ENCODE measurements at regions not wholly inside any gene's neighbourhood (a gene's known extent, or its start where the extent isn't known, plus 50 kb on each side); places are given as distances from the start of the nearest gene placed in this dataset.
A peak's percentile ranks its signal among the peaks of the same experiment; 100 is the strongest.
"Not testable (repeated sequence)": the region's sequence is repeated elsewhere in the genome, so short reads cannot be mapped to it uniquely, and the experiment has no call there.

DNA sequence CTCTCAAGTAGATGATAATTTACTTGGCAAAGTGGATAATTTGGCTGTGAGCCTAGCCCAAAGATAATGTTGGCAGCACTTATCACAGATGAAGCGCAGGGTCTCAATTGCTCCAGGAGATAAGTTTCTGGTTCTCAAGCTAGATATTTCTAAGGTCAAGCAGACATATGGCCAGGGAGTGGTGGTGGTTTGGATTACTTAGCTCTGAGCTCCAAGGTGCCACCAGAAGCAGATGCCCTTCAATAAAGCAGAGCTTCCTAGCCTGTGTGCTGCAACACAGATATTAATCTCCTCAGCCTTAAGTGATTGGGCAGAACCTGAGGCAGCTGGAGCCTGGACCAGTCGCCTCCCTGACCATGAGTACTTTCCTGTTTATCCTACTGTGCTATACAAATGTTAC, 79.2 kb upstream of the NALF2 start:
- ATAC-seq = no peak
- BruUV-seq (replicated peaks) = no TSS peak
- H3K4me1 ChIP-seq (ENCODE audit: control insufficient read depth, insufficient read depth, low read length) = no peaks in the 10 kb centered on the region
- H3K4me3 ChIP-seq (ENCODE audit: low read depth in 2 of 2, low read length in 2 of 2) = no peak overlapping the region
- H3K9me3 ChIP-seq (ENCODE audit: control insufficient read depth, insufficient read depth, low read depth, low read length) = no peaks in the 10 kb centered on the region
- DNase-seq (ENCODE audit: low read depth, low spot score) = no peak
- intact Hi-C loops (cut with micrococcal nuclease; ENCODE audit: unreplicated experiment) (no loop called here), in situ Hi-C loops (cut with HindIII; ENCODE audit: low pct_unique_long_range_greater_than_20kb, low sequenced_read_pairs) (no loop called here)
- CTCF ChIA-PET = no interaction called here
- H3K27ac ChIP-seq (ENCODE audit: low read length) = no peak overlapping the region
- H3K27me3 ChIP-seq (ENCODE audit: control insufficient read depth, insufficient read depth, low read length) = no peaks in the 10 kb centered on the region; the same call in 1 of the 2 replicates
- TF ChIP-seq SIN3A (IDR thresholded peaks at IDR 0.05; ENCODE audit: borderline replicate concordance, insufficient read depth, low read depth, low read length) (no peak), TCF7L2 (IDR thresholded peaks at IDR 0.05; ENCODE audit: low read depth, low read length) (no peak)
- TF ChIP-seq, protein P1, sequence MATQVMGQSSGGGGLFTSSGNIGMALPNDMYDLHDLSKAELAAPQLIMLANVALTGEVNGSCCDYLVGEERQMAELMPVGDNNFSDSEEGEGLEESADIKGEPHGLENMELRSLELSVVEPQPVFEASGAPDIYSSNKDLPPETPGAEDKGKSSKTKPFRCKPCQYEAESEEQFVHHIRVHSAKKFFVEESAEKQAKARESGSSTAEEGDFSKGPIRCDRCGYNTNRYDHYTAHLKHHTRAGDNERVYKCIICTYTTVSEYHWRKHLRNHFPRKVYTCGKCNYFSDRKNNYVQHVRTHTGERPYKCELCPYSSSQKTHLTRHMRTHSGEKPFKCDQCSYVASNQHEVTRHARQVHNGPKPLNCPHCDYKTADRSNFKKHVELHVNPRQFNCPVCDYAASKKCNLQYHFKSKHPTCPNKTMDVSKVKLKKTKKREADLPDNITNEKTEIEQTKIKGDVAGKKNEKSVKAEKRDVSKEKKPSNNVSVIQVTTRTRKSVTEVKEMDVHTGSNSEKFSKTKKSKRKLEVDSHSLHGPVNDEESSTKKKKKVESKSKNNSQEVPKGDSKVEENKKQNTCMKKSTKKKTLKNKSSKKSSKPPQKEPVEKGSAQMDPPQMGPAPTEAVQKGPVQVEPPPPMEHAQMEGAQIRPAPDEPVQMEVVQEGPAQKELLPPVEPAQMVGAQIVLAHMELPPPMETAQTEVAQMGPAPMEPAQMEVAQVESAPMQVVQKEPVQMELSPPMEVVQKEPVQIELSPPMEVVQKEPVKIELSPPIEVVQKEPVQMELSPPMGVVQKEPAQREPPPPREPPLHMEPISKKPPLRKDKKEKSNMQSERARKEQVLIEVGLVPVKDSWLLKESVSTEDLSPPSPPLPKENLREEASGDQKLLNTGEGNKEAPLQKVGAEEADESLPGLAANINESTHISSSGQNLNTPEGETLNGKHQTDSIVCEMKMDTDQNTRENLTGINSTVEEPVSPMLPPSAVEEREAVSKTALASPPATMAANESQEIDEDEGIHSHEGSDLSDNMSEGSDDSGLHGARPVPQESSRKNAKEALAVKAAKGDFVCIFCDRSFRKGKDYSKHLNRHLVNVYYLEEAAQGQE (IDR thresholded peaks at IDR 0.05; ENCODE audit: insufficient read depth in 1 of 2, low read depth in 2 of 2, low read length in 1 of 2) = no peak
- H3K36me3 ChIP-seq (ENCODE audit: control insufficient read depth, insufficient read depth, low read length) = no peaks in the 10 kb centered on the region
- POLR2A ChIA-PET = no interaction called here

DNA sequence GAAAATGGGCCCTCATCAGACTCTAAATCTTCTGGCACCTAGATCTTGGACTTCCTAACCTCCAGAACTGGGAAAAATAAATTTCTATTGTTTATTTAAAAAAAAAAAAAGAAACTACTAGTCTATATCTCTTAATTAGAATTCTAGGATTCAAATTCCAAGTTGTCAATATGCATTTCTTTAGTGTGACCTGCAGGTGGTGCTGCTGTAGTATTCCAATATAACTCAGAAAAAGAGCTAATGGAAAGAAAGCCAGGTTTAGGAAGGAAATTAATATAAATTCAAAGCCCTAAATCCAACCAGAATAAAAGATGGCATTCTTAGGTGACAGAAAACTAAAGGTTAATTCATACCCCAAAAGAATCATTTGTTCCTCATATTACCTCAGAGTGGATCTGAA, 80.0 kb upstream of the NALF2 start:
- ChIA-PET POLR2A (no interaction called here), CTCF (no interaction called here)
- DNase-seq (ENCODE audit: low read depth, low spot score) (no peak), ATAC-seq (no peak)
- no peak overlapping the region for H3K4me3 ChIP-seq (ENCODE audit: low read depth in 2 of 2, low read length in 2 of 2)
- no peaks in the 10 kb centered on the region for H3K36me3 ChIP-seq (ENCODE audit: control insufficient read depth, insufficient read depth, low read length)
- H3K27ac ChIP-seq (ENCODE audit: low read length) = no peak overlapping the region
- intact Hi-C loops (cut with micrococcal nuclease; ENCODE audit: unreplicated experiment) (no loop called here), in situ Hi-C loops (cut with HindIII; ENCODE audit: low pct_unique_long_range_greater_than_20kb, low sequenced_read_pairs) (no loop called here)
- H3K9me3 ChIP-seq (ENCODE audit: control insufficient read depth, insufficient read depth, low read depth, low read length) = no peaks in the 10 kb centered on the region
- no TSS peak for BruUV-seq (replicated peaks)
- TF ChIP-seq SIN3A (IDR thresholded peaks at IDR 0.05; ENCODE audit: borderline replicate concordance, insufficient read depth, low read depth, low read length) = no peak
- TF ChIP-seq, protein P2, sequence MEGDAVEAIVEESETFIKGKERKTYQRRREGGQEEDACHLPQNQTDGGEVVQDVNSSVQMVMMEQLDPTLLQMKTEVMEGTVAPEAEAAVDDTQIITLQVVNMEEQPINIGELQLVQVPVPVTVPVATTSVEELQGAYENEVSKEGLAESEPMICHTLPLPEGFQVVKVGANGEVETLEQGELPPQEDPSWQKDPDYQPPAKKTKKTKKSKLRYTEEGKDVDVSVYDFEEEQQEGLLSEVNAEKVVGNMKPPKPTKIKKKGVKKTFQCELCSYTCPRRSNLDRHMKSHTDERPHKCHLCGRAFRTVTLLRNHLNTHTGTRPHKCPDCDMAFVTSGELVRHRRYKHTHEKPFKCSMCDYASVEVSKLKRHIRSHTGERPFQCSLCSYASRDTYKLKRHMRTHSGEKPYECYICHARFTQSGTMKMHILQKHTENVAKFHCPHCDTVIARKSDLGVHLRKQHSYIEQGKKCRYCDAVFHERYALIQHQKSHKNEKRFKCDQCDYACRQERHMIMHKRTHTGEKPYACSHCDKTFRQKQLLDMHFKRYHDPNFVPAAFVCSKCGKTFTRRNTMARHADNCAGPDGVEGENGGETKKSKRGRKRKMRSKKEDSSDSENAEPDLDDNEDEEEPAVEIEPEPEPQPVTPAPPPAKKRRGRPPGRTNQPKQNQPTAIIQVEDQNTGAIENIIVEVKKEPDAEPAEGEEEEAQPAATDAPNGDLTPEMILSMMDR (IDR thresholded peaks at IDR 0.05) = peak; percentile 49; the same call in 1 of the 2 replicates
- H3K27me3 ChIP-seq (ENCODE audit: control insufficient read depth, insufficient read depth, low read length) = no peaks in the 10 kb centered on the region; the same call in 1 of the 2 replicates
- H3K4me1 ChIP-seq (ENCODE audit: control insufficient read depth, insufficient read depth, low read length) = no peaks in the 10 kb centered on the region

DNA sequence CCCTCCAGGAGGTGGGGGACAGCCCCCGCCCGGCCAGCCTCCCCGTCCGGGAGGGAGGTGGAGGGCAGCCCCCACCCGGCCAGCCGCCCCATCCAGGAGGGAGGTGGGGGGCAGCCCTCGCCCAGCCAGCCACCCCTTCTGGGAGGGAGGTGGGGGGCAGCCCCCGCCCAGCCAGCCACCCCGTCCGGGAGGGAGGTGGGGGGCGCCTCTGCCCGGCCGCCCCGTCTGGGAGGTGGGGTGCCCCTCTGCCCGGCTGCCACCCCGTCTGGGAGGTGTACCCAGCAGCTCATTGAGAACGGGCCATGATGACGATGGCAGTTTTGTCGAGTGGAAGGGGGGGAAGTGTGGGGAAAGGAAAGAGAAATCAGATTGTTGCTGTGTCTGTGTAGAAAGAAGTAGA, 81.9 kb upstream of the NALF2 start:
- POLR2A ChIA-PET; H3K4me1 ChIP-seq (ENCODE audit: control insufficient read depth, insufficient read depth, low read length); ATAC-seq; H3K36me3 ChIP-seq (ENCODE audit: control insufficient read depth, insufficient read depth, low read length); intact Hi-C loops (cut with micrococcal nuclease; ENCODE audit: unreplicated experiment); in situ Hi-C loops (cut with HindIII; ENCODE audit: low pct_unique_long_range_greater_than_20kb, low sequenced_read_pairs); DNase-seq (ENCODE audit: low read depth, low spot score); BruUV-seq (replicated peaks); H3K4me3 ChIP-seq (ENCODE audit: low read depth in 2 of 2, low read length in 2 of 2); H3K27ac ChIP-seq (ENCODE audit: low read length); H3K27me3 ChIP-seq (ENCODE audit: control insufficient read depth, insufficient read depth, low read length); CTCF ChIA-PET; H3K9me3 ChIP-seq (ENCODE audit: control insufficient read depth, insufficient read depth, low read depth, low read length): not testable (repeated sequence)
